ENCODE measurements at regions not wholly inside any gene's neighbourhood (a gene's known extent, or its start where the extent isn't known, plus 50 kb on each side); places are given as distances from the start of the nearest gene placed in this dataset.
"Not testable (repeated sequence)": the region's sequence is repeated elsewhere in the genome, so short reads cannot be mapped to it uniquely, and the experiment has no call there.

GRCh38 chr15:70382762-70383458 is 285.2 kb upstream of the TLE3 start:
- no peak for DNase-seq

GRCh38 chr15:70382009-70382749 is 284.5 kb upstream of the TLE3 start:
- no peak for DNase-seq

- DNase-seq = no peak
Observed at GRCh38 chr15:70379938-70380883, 282.5 kb upstream of the TLE3 start.

- DNase-seq = no peak
Observed at GRCh38 chr15:70379134-70379533, 281.4 kb upstream of the TLE3 start.

GRCh38 chr15:70378126-70379031 is 280.7 kb upstream of the TLE3 start:
- no peak for DNase-seq

- DNase-seq = no peak
Observed at GRCh38 chr15:70376929-70377691, 279.4 kb upstream of the TLE3 start.

GRCh38 chr15:70376031-70376928 is 278.6 kb upstream of the TLE3 start:
- no peak for DNase-seq

- DNase-seq = no peak
Observed at GRCh38 chr15:70375586-70375985, 277.9 kb upstream of the TLE3 start.

- DNase-seq = no peak
Observed at GRCh38 chr15:70375006-70375431, 277.3 kb upstream of the TLE3 start.

GRCh38 chr15:70374096-70374495 is 276.4 kb upstream of the TLE3 start:
- no peak for DNase-seq

GRCh38 chr15:70373439-70373838 is 275.7 kb upstream of the TLE3 start:
- not testable (repeated sequence) for DNase-seq

GRCh38 chr15:70367913-70368705 is 270.4 kb upstream of the TLE3 start:
- not testable (repeated sequence) for DNase-seq

- DNase-seq = not testable (repeated sequence)
Observed at GRCh38 chr15:70364023-70364422, 266.3 kb upstream of the TLE3 start.

- no peak for DNase-seq
Observed at GRCh38 chr15:70362886-70363285, 265.2 kb upstream of the TLE3 start.

GRCh38 chr15:70362350-70362749 is 264.6 kb upstream of the TLE3 start:
- DNase-seq = no peak

GRCh38 chr15:70361891-70362290 is 264.2 kb upstream of the TLE3 start:
- DNase-seq = no peak

- DNase-seq = no peak
Observed at GRCh38 chr15:70361106-70361505, 263.4 kb upstream of the TLE3 start.

GRCh38 chr15:70358871-70359647 is 261.3 kb upstream of the TLE3 start:
- no peak for DNase-seq

Measured in CD4-positive, alpha-beta T cell treated with Interferon gamma for 1 hour (primary cell).